Progenitor cell of endocrine pancreas (in vitro differentiated cells): ENCODE measurements at regions not wholly inside any gene's neighbourhood (a gene's known extent, or its start where the extent isn't known, plus 50 kb on each side); places are given as distances from the start of the nearest gene placed in this dataset.

Experiments
- DNase-seq: peaks from one replicate; pipeline ENCODE4 v3.0.0; 2021; ENCODE audit warnings: low spot score; ENCODE audit not compliant: unreplicated experiment
- H3K27ac Mint-ChIP-seq: 2 replicates; pipeline ENCODE4 v1.8.0; 2021; ENCODE audit warnings: mild to moderate bottlenecking, moderate library complexity, mixed read lengths
- H3K27me3 Mint-ChIP-seq: 2 replicates; pipeline ENCODE4 v1.8.0; 2021; ENCODE audit warnings: mixed read lengths
- H3K36me3 Mint-ChIP-seq: 2 replicates; pipeline ENCODE4 v1.8.0; 2022; ENCODE audit warnings: mixed read lengths; ENCODE audit not compliant: insufficient read depth
- H3K4me1 Mint-ChIP-seq: 2 replicates; pipeline ENCODE4 v1.8.0; 2021; ENCODE audit warnings: low read depth, mixed read lengths
- H3K4me3 Mint-ChIP-seq: 2 replicates; pipeline ENCODE4 v1.8.0; 2021; ENCODE audit warnings: low read depth, mild to moderate bottlenecking, moderate library complexity, mixed read lengths
- H3K9me3 Mint-ChIP-seq: 2 replicates; pipeline ENCODE4 v1.8.0; 2021; ENCODE audit warnings: low read depth, mixed read lengths
- CTCF ChIP-seq: fragments of 200-600 bp; sonication (generic); IDR thresholded peaks from one replicate; pipeline ENCODE4 v1.5.0; 2021; ENCODE audit warnings: antibody characterized with exemption, mild to moderate bottlenecking; ENCODE audit not compliant: unreplicated experiment

GRCh38 chr12:42921741-42922504 lies 332.4 kb upstream of the PRICKLE1 start:
- no peak for TF ChIP-seq CTCF
- peaks cover 3% of the 10 kb centered on the region for H3K9me3 Mint-ChIP-seq
- peak overlapping the region; percentile 10 for H3K4me3 Mint-ChIP-seq
- no peaks in the 10 kb centered on the region for H3K36me3 Mint-ChIP-seq
- peaks cover 31% of the 10 kb centered on the region for H3K4me1 Mint-ChIP-seq
- peak overlapping the region; percentile 68 for H3K27ac Mint-ChIP-seq
- DNase-seq = no peak
- no peaks in the 10 kb centered on the region for H3K27me3 Mint-ChIP-seq

- H3K4me1 Mint-ChIP-seq = peaks cover 44% of the 10 kb centered on the region
- H3K27ac Mint-ChIP-seq = no peak overlapping the region
- TF ChIP-seq CTCF = no peak
- no peaks in the 10 kb centered on the region for H3K36me3 Mint-ChIP-seq
- no peak for DNase-seq
- H3K27me3 Mint-ChIP-seq = no peaks in the 10 kb centered on the region
- no peak overlapping the region for H3K4me3 Mint-ChIP-seq
- no peaks in the 10 kb centered on the region for H3K9me3 Mint-ChIP-seq
Measured at GRCh38 chr12:42919691-42920090, 330.1 kb upstream of the PRICKLE1 start.

GRCh38 chr12:42918443-42918842 lies 328.9 kb upstream of the PRICKLE1 start:
- TF ChIP-seq CTCF = no peak
- no peaks in the 10 kb centered on the region for H3K36me3 Mint-ChIP-seq
- H3K27ac Mint-ChIP-seq = no peak overlapping the region
- DNase-seq = no peak
- no peaks in the 10 kb centered on the region for H3K27me3 Mint-ChIP-seq
- peaks cover 39% of the 10 kb centered on the region for H3K4me1 Mint-ChIP-seq
- H3K9me3 Mint-ChIP-seq = peaks cover 3% of the 10 kb centered on the region
- H3K4me3 Mint-ChIP-seq = no peak overlapping the region

- TF ChIP-seq CTCF = no peak
- Mint-ChIP-seq H3K4me3 (no peak overlapping the region), H3K4me1 (peaks cover 17% of the 10 kb centered on the region), H3K9me3 (peaks cover 6% of the 10 kb centered on the region), H3K27me3 (no peaks in the 10 kb centered on the region), H3K36me3 (peaks cover 2% of the 10 kb centered on the region), H3K27ac (no peak overlapping the region)
- no peak for DNase-seq
Measured at GRCh38 chr12:42916143-42916542, 326.6 kb upstream of the PRICKLE1 start.

GRCh38 chr12:42915426-42915825 lies 325.9 kb upstream of the PRICKLE1 start:
- Mint-ChIP-seq H3K36me3 (peaks cover 2% of the 10 kb centered on the region), H3K27me3 (no peaks in the 10 kb centered on the region), H3K9me3 (peaks cover 6% of the 10 kb centered on the region), H3K4me3 (no peak overlapping the region), H3K4me1 (peaks cover 15% of the 10 kb centered on the region), H3K27ac (no peak overlapping the region)
- DNase-seq = no peak
- TF ChIP-seq CTCF = no peak
